ENCODE measurements at regions not wholly inside any gene's neighbourhood (a gene's known extent, or its start where the extent isn't known, plus 50 kb on each side); places are given as distances from the start of the nearest gene placed in this dataset.
"Not testable (repeated sequence)": the region's sequence is repeated elsewhere in the genome, so short reads cannot be mapped to it uniquely, and the experiment has no call there.

- DNase-seq; H3K27ac ChIP-seq; H3K36me3 ChIP-seq; H3K4me3 ChIP-seq; H3K27me3 ChIP-seq; H3K4me1 ChIP-seq; H3K9me3 ChIP-seq (replicated peaks): not testable (repeated sequence)
Observed at GRCh38 chr16:29297144-29297808, 109.2 kb downstream of the NPIPB11 start.

DNA sequence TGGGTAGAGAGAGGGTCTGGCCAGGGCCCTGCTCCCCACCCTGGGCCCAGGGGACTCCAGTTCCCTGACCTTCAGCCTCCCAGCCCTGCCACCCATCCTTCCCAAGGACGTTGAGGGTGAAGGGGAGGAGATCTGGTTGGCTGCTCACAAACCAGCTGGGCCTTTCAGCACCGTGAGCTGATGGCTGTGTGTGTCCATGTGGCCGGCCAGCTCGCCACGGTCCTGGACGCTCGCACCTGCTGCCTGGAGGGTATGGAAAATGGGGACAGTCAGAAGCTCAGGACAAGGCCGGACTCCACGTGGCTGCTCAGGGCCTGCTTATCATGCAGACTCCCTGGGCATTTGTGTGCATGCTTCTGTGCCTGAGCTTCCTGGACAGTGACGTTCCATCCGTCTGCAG lies 110.3 kb downstream of the NPIPB11 start:
- H3K27ac ChIP-seq; H3K4me3 ChIP-seq; DNase-seq; H3K9me3 ChIP-seq (replicated peaks); H3K4me1 ChIP-seq; H3K36me3 ChIP-seq; H3K27me3 ChIP-seq: not testable (repeated sequence)

GRCh38 chr16:29294951-29295795 lies 111.3 kb downstream of the NPIPB11 start:
- H3K4me3 ChIP-seq; H3K36me3 ChIP-seq; H3K27ac ChIP-seq; H3K9me3 ChIP-seq (replicated peaks); DNase-seq; H3K27me3 ChIP-seq; H3K4me1 ChIP-seq: not testable (repeated sequence)

DNA sequence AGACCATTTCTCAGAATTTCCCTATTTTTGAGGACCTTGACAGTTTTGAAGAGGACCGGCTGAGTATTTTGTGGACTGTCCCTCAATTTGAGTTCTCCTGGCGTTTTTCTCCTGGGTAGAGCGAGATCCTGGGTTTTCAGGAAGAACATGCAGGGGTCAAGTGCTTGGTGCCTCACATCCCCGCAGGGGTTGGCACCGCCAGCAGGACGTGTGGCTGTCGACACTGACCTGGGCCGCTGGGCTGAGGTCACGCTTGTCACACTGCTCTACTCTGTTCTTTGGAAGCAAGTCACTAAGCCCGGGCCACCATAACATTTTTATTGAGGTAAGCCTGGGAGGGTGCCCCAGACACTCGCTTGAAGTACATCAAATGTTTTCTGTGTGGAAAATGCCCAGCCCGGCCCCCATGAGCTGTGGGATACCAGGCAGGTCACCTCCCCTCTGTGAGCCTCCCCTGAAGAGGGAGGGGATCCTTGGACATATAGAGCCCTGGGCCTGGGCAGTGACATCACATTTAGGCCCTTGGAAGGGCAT lies 112.0 kb downstream of the NPIPB11 start:
- not testable (repeated sequence) for H3K27me3 ChIP-seq; H3K27ac ChIP-seq; H3K4me1 ChIP-seq; DNase-seq; H3K9me3 ChIP-seq (replicated peaks); H3K4me3 ChIP-seq; H3K36me3 ChIP-seq

GRCh38 chr16:29293545-29293944 lies 113.0 kb downstream of the NPIPB11 start:
- H3K9me3 ChIP-seq (replicated peaks); H3K27me3 ChIP-seq; H3K27ac ChIP-seq; H3K4me1 ChIP-seq; DNase-seq; H3K4me3 ChIP-seq; H3K36me3 ChIP-seq: not testable (repeated sequence)

GRCh38 chr16:29292952-29293471 lies 113.5 kb downstream of the NPIPB11 start:
- not testable (repeated sequence) for H3K9me3 ChIP-seq (replicated peaks); H3K27ac ChIP-seq; H3K4me1 ChIP-seq; DNase-seq; H3K27me3 ChIP-seq; H3K36me3 ChIP-seq; H3K4me3 ChIP-seq

GRCh38 chr16:29291329-29292271 lies 114.9 kb downstream of the NPIPB11 start:
- not testable (repeated sequence) for H3K36me3 ChIP-seq; DNase-seq; H3K27me3 ChIP-seq; H3K9me3 ChIP-seq (replicated peaks); H3K4me3 ChIP-seq; H3K4me1 ChIP-seq
- peak overlapping the region; percentile 37 for H3K27ac ChIP-seq

- peak overlapping the region; percentile 37 for H3K27ac ChIP-seq
- peak; percentile 90 to 92 for DNase-seq
- H3K4me1 ChIP-seq, result peaks cover 9% of the 10 kb centered on the region; the same call in 1 of the 2 replicates
- no peaks in the 10 kb centered on the region for H3K36me3 ChIP-seq
- no peaks in the 10 kb centered on the region for H3K27me3 ChIP-seq
- H3K4me3 ChIP-seq, result peak overlapping the region; percentile 19; the same call in 1 of the 2 replicates
- H3K9me3 ChIP-seq (replicated peaks), result no peaks in the 10 kb centered on the region
Observed at GRCh38 chr16:29290631-29291247, 115.8 kb downstream of the NPIPB11 start.

DNA sequence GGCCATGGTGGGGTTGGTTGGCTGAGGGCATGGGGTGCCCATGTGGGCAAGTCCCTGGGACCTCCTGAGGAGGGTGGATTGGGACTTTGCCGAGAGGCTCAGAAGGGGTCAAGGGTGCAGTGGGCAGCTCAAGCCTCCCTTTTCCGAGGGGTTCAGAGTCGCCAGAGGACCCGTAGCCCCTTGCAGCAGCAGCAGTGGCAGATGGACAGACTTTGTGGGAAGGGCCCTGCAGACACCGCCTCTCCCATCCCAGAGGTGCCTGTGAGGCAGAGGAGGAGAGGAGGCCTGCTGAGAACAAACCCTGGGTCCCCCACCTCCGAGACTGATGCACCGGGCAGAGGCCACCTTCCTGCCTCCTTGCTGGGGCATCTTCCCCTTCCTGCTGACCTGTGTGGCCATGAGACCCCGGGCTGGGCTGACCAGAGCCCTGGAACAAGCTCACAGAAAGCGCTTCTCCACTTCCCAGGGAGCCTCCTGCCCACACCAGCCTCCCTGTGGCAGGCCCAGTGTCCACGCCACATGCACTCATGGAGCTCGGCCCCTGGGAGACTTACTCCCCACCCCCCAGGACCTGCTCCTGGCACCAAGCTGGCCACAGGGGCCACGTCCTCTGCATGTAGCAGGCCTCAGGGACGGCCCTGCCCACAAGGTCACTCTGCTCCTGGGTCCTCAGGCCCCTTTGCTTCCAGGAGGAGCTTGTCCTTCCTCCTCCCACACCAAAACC lies 116.8 kb downstream of the NPIPB11 start:
- H3K27ac ChIP-seq; H3K9me3 ChIP-seq (replicated peaks); H3K4me1 ChIP-seq; H3K27me3 ChIP-seq; H3K36me3 ChIP-seq; DNase-seq; H3K4me3 ChIP-seq: not testable (repeated sequence)

- H3K36me3 ChIP-seq; H3K27ac ChIP-seq; H3K9me3 ChIP-seq (replicated peaks); H3K4me3 ChIP-seq; H3K27me3 ChIP-seq; H3K4me1 ChIP-seq: not testable (repeated sequence)
- DNase-seq, result peak in 1 of 2 experiments; percentile 22
Observed at GRCh38 chr16:29288711-29289474, 117.6 kb downstream of the NPIPB11 start.

DNA sequence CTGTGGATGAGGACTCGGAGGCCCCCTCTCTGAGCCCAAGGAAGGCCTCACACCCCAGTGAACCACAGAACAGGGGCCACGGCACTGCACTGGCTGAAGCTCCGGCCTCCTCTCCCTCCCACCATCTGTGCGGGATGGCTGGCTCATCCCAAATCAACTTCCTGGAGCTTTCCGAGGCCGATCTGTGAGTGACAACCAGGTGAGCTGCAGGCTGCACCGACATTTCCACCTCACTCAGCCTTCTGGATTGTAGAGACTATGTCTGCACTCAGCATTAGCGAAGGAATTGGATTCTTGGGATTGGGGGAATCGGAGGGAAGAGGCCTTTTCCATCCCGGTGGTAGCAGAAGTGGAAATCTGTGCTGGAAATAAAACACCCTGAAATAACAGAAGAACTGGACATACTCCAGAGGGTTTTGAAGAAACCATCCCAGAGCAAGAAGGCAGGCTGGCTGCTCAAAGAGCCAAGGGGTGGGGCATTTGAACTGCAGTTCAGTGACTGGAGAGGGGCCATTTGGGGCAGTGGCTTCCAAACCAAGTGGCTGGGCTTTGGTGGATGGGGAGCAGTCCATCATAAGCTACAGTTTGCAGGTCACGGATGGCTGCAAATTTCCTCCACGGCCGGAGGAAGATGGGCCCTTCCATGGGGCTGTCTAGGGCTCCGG lies 118.5 kb downstream of the NPIPB11 start:
- H3K4me1 ChIP-seq; H3K36me3 ChIP-seq; H3K9me3 ChIP-seq (replicated peaks); H3K4me3 ChIP-seq; H3K27me3 ChIP-seq; DNase-seq; H3K27ac ChIP-seq: not testable (repeated sequence)

DNA sequence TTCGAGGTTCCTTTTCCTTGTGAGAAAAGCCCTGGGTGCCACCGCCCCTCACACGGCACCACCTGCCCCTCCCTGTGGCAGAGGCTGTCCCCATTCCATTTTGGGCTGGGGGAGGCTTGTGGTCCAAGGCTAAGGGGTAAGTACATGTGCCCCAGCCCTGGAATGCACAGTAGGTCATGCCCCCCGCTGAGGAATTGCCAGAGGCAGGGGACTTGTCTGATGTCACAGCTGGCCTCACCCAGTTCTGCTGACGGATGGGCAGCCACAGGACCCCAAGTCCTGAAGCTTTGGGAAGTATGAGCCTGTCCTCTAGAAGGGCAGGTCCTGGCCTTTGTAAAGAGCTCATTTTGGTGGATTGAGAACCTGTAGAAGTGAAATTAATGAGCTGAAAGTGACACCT lies 119.3 kb downstream of the NPIPB11 start:
- H3K36me3 ChIP-seq; H3K27me3 ChIP-seq; DNase-seq; H3K4me1 ChIP-seq; H3K27ac ChIP-seq; H3K9me3 ChIP-seq (replicated peaks); H3K4me3 ChIP-seq: not testable (repeated sequence)

- not testable (repeated sequence) for H3K9me3 ChIP-seq (replicated peaks); H3K27me3 ChIP-seq; H3K36me3 ChIP-seq; H3K27ac ChIP-seq; H3K4me3 ChIP-seq; H3K4me1 ChIP-seq; DNase-seq
Observed at GRCh38 chr16:29286796-29287195, 119.7 kb downstream of the NPIPB11 start.
